KMS-11 (cell line): ENCODE measurements at regions not wholly inside any gene's neighbourhood (a gene's known extent, or its start where the extent isn't known, plus 50 kb on each side); places are given as distances from the start of the nearest gene placed in this dataset.

Experiments
- H2AFZ ChIP-seq: fragments of 200-600 bp; sonication (generic); 2 replicates; pipeline ENCODE4 v1.6.1; 2016; ENCODE audit warnings: antibody characterized with exemption, mixed run types, low read depth
- H3K27ac ChIP-seq: fragments of 200-600 bp; sonication (generic); 2 replicates; pipeline ENCODE4 v1.6.1; 2016; ENCODE audit warnings: mild to moderate bottlenecking, mixed run types
- H3K27me3 ChIP-seq: fragments of 200-600 bp; sonication (generic); 2 replicates; pipeline ENCODE4 v1.6.1; 2017; ENCODE audit warnings: mild to moderate bottlenecking, low read depth, mixed run types, moderate library complexity; ENCODE audit not compliant: insufficient read depth
- H3K36me3 ChIP-seq: fragments of 200-600 bp; sonication (generic); 2 replicates; pipeline ENCODE4 v1.6.1; 2017; ENCODE audit warnings: mild to moderate bottlenecking, mixed run types; ENCODE audit not compliant: insufficient read depth
- H3K4me1 ChIP-seq: fragments of 200-600 bp; sonication (generic); 2 replicates; pipeline ENCODE4 v1.6.1; 2016; ENCODE audit warnings: mild to moderate bottlenecking, low read depth, mixed run types; ENCODE audit not compliant: poor library complexity, severe bottlenecking
- H3K4me2 ChIP-seq: fragments of 200-600 bp; sonication (generic); 2 replicates; pipeline ENCODE4 v1.7.0; 2016; ENCODE audit warnings: mild to moderate bottlenecking, mixed run types
- H3K4me3 ChIP-seq: fragments of 200-600 bp; sonication (generic); IDR thresholded peaks from 2 replicates; pipeline ENCODE4 v1.6.1; 2017; ENCODE audit warnings: low read depth, low read length, mixed read lengths; ENCODE audit not compliant: insufficient read depth
- H3K79me2 ChIP-seq: fragments of 200-600 bp; sonication (generic); 2 replicates; pipeline ENCODE4 v1.6.1; 2016; ENCODE audit warnings: low read depth, mixed run types; ENCODE audit not compliant: insufficient read depth
- H3K9ac ChIP-seq: fragments of 200-600 bp; sonication (generic); 2 replicates; pipeline ENCODE4 v1.6.1; 2016; ENCODE audit warnings: mild to moderate bottlenecking, mixed run types
- H4K20me1 ChIP-seq: fragments of 200-600 bp; sonication (generic); 2 replicates; pipeline ENCODE4 v1.6.1; 2016; ENCODE audit warnings: mild to moderate bottlenecking, mixed run types; ENCODE audit not compliant: insufficient read depth
- CTCF ChIP-seq: fragments of 200-600 bp; sonication (generic); conservative IDR thresholded peaks from 2 replicates; pipeline ENCODE4 v1.6.1; 2017; ENCODE audit warnings: low read depth, mild to moderate bottlenecking, antibody characterized with exemption, low read length, moderate library complexity, mixed read lengths

GRCh38 chr10:128431506-128431905, 305.3 kb upstream of the MKI67 start:
- Histone ChIP-seq H3K4me3 (no peak overlapping the region), H3K4me2 (no peak overlapping the region), H3K27me3 (no peaks in the 10 kb centered on the region), H2AFZ (no peak overlapping the region), H3K27ac (no peak overlapping the region), H3K4me1 (no peaks in the 10 kb centered on the region), H3K36me3 (no peaks in the 10 kb centered on the region), H3K9ac (no peak overlapping the region), H4K20me1 (no peaks in the 10 kb centered on the region), H3K79me2 (no peaks in the 10 kb centered on the region)
- TF ChIP-seq CTCF, result no peak

- Histone ChIP-seq H3K27ac (no peak overlapping the region), H3K4me1 (no peaks in the 10 kb centered on the region), H3K79me2 (no peaks in the 10 kb centered on the region), H3K36me3 (no peaks in the 10 kb centered on the region), H3K4me2 (no peak overlapping the region), H2AFZ (no peak overlapping the region), H3K9ac (no peak overlapping the region), H3K4me3 (no peak overlapping the region), H4K20me1 (no peaks in the 10 kb centered on the region), H3K27me3 (no peaks in the 10 kb centered on the region)
- no peak for TF ChIP-seq CTCF
Measured at GRCh38 chr10:128432011-128432410, 305.8 kb upstream of the MKI67 start.

GRCh38 chr10:128432423-128432822, 306.2 kb upstream of the MKI67 start:
- H3K4me1 ChIP-seq, result no peaks in the 10 kb centered on the region
- H3K4me3 ChIP-seq, result no peak overlapping the region
- H3K27me3 ChIP-seq, result no peaks in the 10 kb centered on the region
- H3K9ac ChIP-seq, result no peak overlapping the region
- no peaks in the 10 kb centered on the region for H3K79me2 ChIP-seq
- no peaks in the 10 kb centered on the region for H4K20me1 ChIP-seq
- H3K36me3 ChIP-seq, result no peaks in the 10 kb centered on the region
- no peak overlapping the region for H2AFZ ChIP-seq
- no peak overlapping the region for H3K4me2 ChIP-seq
- no peak overlapping the region for H3K27ac ChIP-seq
- no peak for TF ChIP-seq CTCF

- H3K27ac ChIP-seq, result no peak overlapping the region
- H3K36me3 ChIP-seq, result no peaks in the 10 kb centered on the region
- no peak overlapping the region for H3K9ac ChIP-seq
- H3K79me2 ChIP-seq, result no peaks in the 10 kb centered on the region
- no peak overlapping the region for H2AFZ ChIP-seq
- H3K4me1 ChIP-seq, result no peaks in the 10 kb centered on the region
- no peak overlapping the region for H3K4me2 ChIP-seq
- H3K27me3 ChIP-seq, result no peaks in the 10 kb centered on the region
- no peaks in the 10 kb centered on the region for H4K20me1 ChIP-seq
- no peak overlapping the region for H3K4me3 ChIP-seq
- no peak for TF ChIP-seq CTCF
Measured at GRCh38 chr10:128435811-128436210, 309.6 kb upstream of the MKI67 start.
